Activated naive CD4-positive, alpha-beta T cell treated with anti-CD3 and anti-CD28 coated beads, Interleukin-2, amount 10 ng/mL, durations not matched to agents 7 days and 5 days (primary cell): ENCODE measurements at regions not wholly inside any gene's neighbourhood (a gene's known extent, or its start where the extent isn't known, plus 50 kb on each side); places are given as distances from the start of the nearest gene placed in this dataset.
A peak's percentile ranks its signal among the peaks of the same experiment; 100 is the strongest.

Source experiments
- CTCF ChIA-PET: fragments of 350-600 bp; sonication (Branson Sonifier 250); formaldehyde crosslinking; loops from one replicate; lab custom pipeline; 2021; ENCODE audit warnings: antibody characterized with exemption; lab: Charles Lee
- DNase-seq: peaks from one replicate; pipeline ENCODE4 v3.0.0-alpha.2; 2020
- H3K27ac Mint-ChIP-seq: one replicate; pipeline ENCODE4 v1.8.0; 2021; ENCODE audit warnings: mild to moderate bottlenecking, moderate library complexity, mixed read lengths
- H3K27me3 Mint-ChIP-seq: one replicate; pipeline ENCODE4 v1.8.0; 2021; ENCODE audit warnings: mild to moderate bottlenecking, mixed read lengths
- H3K36me3 Mint-ChIP-seq: one replicate; pipeline ENCODE4 v1.8.0; 2021; ENCODE audit warnings: mixed read lengths
- H3K4me1 Mint-ChIP-seq: one replicate; pipeline ENCODE4 v1.8.0; 2021; ENCODE audit warnings: mixed read lengths
- H3K4me3 Mint-ChIP-seq: one replicate; pipeline ENCODE4 v1.8.0; 2021; ENCODE audit warnings: mild to moderate bottlenecking, moderate library complexity, mixed read lengths
- H3K9me3 Mint-ChIP-seq: one replicate; pipeline ENCODE4 v1.8.0; 2021; ENCODE audit warnings: mixed read lengths

- Mint-ChIP-seq H3K27me3 (peaks cover 35% of the 10 kb centered on the region), H3K9me3 (no peaks in the 10 kb centered on the region), H3K4me1 (peaks cover 19% of the 10 kb centered on the region), H3K36me3 (no peaks in the 10 kb centered on the region), H3K4me3 (no peak overlapping the region), H3K27ac (no peak overlapping the region)
- CTCF ChIA-PET, result interaction anchor here (0.6 kb wide), 1 partner anchor 10 kb away, joined by 3 read pairs; no protein-coding TSS in a partner anchor
- no peak for DNase-seq
These were observed 256.6 kb upstream of the ID2 start for GRCh38 chr2:8424997-8425900.

GRCh38 chr2:8426550-8426949 is 255.3 kb upstream of the ID2 start:
- no peak overlapping the region for H3K4me3 Mint-ChIP-seq
- H3K4me1 Mint-ChIP-seq, result peaks cover 19% of the 10 kb centered on the region
- H3K36me3 Mint-ChIP-seq, result no peaks in the 10 kb centered on the region
- H3K27ac Mint-ChIP-seq, result no peak overlapping the region
- CTCF ChIA-PET, result no interaction called here
- H3K27me3 Mint-ChIP-seq, result peaks cover 24% of the 10 kb centered on the region
- H3K9me3 Mint-ChIP-seq, result no peaks in the 10 kb centered on the region
- DNase-seq, result no peak

GRCh38 chr2:8427211-8427610 is 254.6 kb upstream of the ID2 start:
- no peak overlapping the region for H3K27ac Mint-ChIP-seq
- H3K4me3 Mint-ChIP-seq, result no peak overlapping the region
- H3K27me3 Mint-ChIP-seq, result peaks cover 18% of the 10 kb centered on the region
- no peaks in the 10 kb centered on the region for H3K9me3 Mint-ChIP-seq
- CTCF ChIA-PET, result no interaction called here
- DNase-seq, result no peak
- H3K36me3 Mint-ChIP-seq, result no peaks in the 10 kb centered on the region
- peaks cover 19% of the 10 kb centered on the region for H3K4me1 Mint-ChIP-seq

GRCh38 chr2:8430628-8431027 is 251.2 kb upstream of the ID2 start:
- Mint-ChIP-seq H3K27me3 (no peaks in the 10 kb centered on the region), H3K9me3 (no peaks in the 10 kb centered on the region), H3K27ac (no peak overlapping the region), H3K4me3 (no peak overlapping the region), H3K4me1 (peaks cover 30% of the 10 kb centered on the region), H3K36me3 (no peaks in the 10 kb centered on the region)
- CTCF ChIA-PET, result no interaction called here
- no peak for DNase-seq

GRCh38 chr2:8431446-8432125 is 250.3 kb upstream of the ID2 start:
- no peak overlapping the region for H3K27ac Mint-ChIP-seq
- H3K4me1 Mint-ChIP-seq, result peaks cover 23% of the 10 kb centered on the region
- CTCF ChIA-PET, result no interaction called here
- H3K36me3 Mint-ChIP-seq, result no peaks in the 10 kb centered on the region
- H3K27me3 Mint-ChIP-seq, result no peaks in the 10 kb centered on the region
- no peak for DNase-seq
- no peak overlapping the region for H3K4me3 Mint-ChIP-seq
- no peaks in the 10 kb centered on the region for H3K9me3 Mint-ChIP-seq

- H3K4me3 Mint-ChIP-seq, result peak overlapping the region; percentile 34
- H3K4me1 Mint-ChIP-seq, result peaks cover 18% of the 10 kb centered on the region
- H3K27ac Mint-ChIP-seq, result peak overlapping the region; percentile 77
- CTCF ChIA-PET, result no interaction called here
- H3K27me3 Mint-ChIP-seq, result no peaks in the 10 kb centered on the region
- peak; percentile 33 for DNase-seq
- H3K9me3 Mint-ChIP-seq, result no peaks in the 10 kb centered on the region
- no peaks in the 10 kb centered on the region for H3K36me3 Mint-ChIP-seq
These were observed 249.0 kb upstream of the ID2 start for GRCh38 chr2:8432706-8433336.

GRCh38 chr2:8433390-8433789 is 248.5 kb upstream of the ID2 start:
- H3K27me3 Mint-ChIP-seq, result no peaks in the 10 kb centered on the region
- DNase-seq, result no peak
- peak overlapping the region; percentile 54 for H3K27ac Mint-ChIP-seq
- no peak overlapping the region for H3K4me3 Mint-ChIP-seq
- CTCF ChIA-PET, result interaction anchor here (0.6 to 1.2 kb wide), 3 partner anchors 10 to 111 kb away, joined by 3 read pairs; no protein-coding TSS in a partner anchor
- no peaks in the 10 kb centered on the region for H3K36me3 Mint-ChIP-seq
- no peaks in the 10 kb centered on the region for H3K9me3 Mint-ChIP-seq
- peaks cover 19% of the 10 kb centered on the region for H3K4me1 Mint-ChIP-seq

- Mint-ChIP-seq H3K9me3 (no peaks in the 10 kb centered on the region), H3K4me1 (peaks cover 24% of the 10 kb centered on the region), H3K4me3 (no peak overlapping the region), H3K36me3 (no peaks in the 10 kb centered on the region), H3K27me3 (peaks cover 4% of the 10 kb centered on the region), H3K27ac (no peak overlapping the region)
- CTCF ChIA-PET, result no interaction called here
- DNase-seq, result no peak
These were observed 246.2 kb upstream of the ID2 start for GRCh38 chr2:8435608-8436007.

- H3K9me3 Mint-ChIP-seq, result no peaks in the 10 kb centered on the region
- H3K36me3 Mint-ChIP-seq, result no peaks in the 10 kb centered on the region
- CTCF ChIA-PET, result no interaction called here
- peaks cover 10% of the 10 kb centered on the region for H3K27me3 Mint-ChIP-seq
- H3K4me1 Mint-ChIP-seq, result peaks cover 24% of the 10 kb centered on the region
- DNase-seq, result no peak
- no peak overlapping the region for H3K27ac Mint-ChIP-seq
- H3K4me3 Mint-ChIP-seq, result no peak overlapping the region
These were observed 245.3 kb upstream of the ID2 start for GRCh38 chr2:8436585-8436984.

- Mint-ChIP-seq H3K9me3 (no peaks in the 10 kb centered on the region), H3K27ac (no peak overlapping the region)
- CTCF ChIA-PET, result no interaction called here
These were observed 244.5 kb upstream of the ID2 start for GRCh38 chr2:8437228-8437948.

GRCh38 chr2:8437949-8438400 is 243.9 kb upstream of the ID2 start:
- DNase-seq, result no peak
- Mint-ChIP-seq H3K36me3 (no peaks in the 10 kb centered on the region), H3K9me3 (no peaks in the 10 kb centered on the region), H3K4me3 (no peak overlapping the region), H3K27ac (no peak overlapping the region), H3K27me3 (peaks cover 17% of the 10 kb centered on the region), H3K4me1 (peaks cover 29% of the 10 kb centered on the region)
- CTCF ChIA-PET, result no interaction called here

More at GRCh38 chr2:8437228-8437948, 244.5 kb upstream of the ID2 start:
- no peak for DNase-seq
- H3K4me3 Mint-ChIP-seq, result no peak overlapping the region
- peaks cover 28% of the 10 kb centered on the region for H3K4me1 Mint-ChIP-seq
- no peaks in the 10 kb centered on the region for H3K36me3 Mint-ChIP-seq
- H3K27me3 Mint-ChIP-seq, result peaks cover 17% of the 10 kb centered on the region

GRCh38 chr2:8438476-8438875 is 243.4 kb upstream of the ID2 start:
- Mint-ChIP-seq H3K4me3 (no peak overlapping the region), H3K36me3 (no peaks in the 10 kb centered on the region), H3K4me1 (peaks cover 25% of the 10 kb centered on the region), H3K27me3 (peaks cover 17% of the 10 kb centered on the region), H3K27ac (no peak overlapping the region), H3K9me3 (no peaks in the 10 kb centered on the region)
- DNase-seq, result no peak
- CTCF ChIA-PET, result interaction anchor here (1.2 kb wide), 1 partner anchor 49 kb away, joined by 3 read pairs; no protein-coding TSS in a partner anchor

GRCh38 chr2:8438996-8439395 is 242.9 kb upstream of the ID2 start:
- no peak for DNase-seq
- CTCF ChIA-PET, result interaction anchor here (1.2 kb wide), 1 partner anchor 49 kb away, joined by 3 read pairs; no protein-coding TSS in a partner anchor
- Mint-ChIP-seq H3K4me1 (peaks cover 22% of the 10 kb centered on the region), H3K36me3 (no peaks in the 10 kb centered on the region), H3K27ac (no peak overlapping the region), H3K27me3 (peaks cover 17% of the 10 kb centered on the region), H3K9me3 (no peaks in the 10 kb centered on the region), H3K4me3 (no peak overlapping the region)
